Thyroid gland (tissue), 4 donors: ENCODE measurements at regions not wholly inside any gene's neighbourhood (a gene's known extent, or its start where the extent isn't known, plus 50 kb on each side); places are given as distances from the start of the nearest gene placed in this dataset.

ENCODE experiments used
- DNase-seq, 2 donors: peaks; one replicate each; pipeline ENCODE4 v3.0.0-alpha.2; 2019
- H3K27ac ChIP-seq, 3 donors: fragments of 200-600 bp; sonication (generic); 1 replicate in 2 of 3; 2 replicates in 1 of 3; pipeline ENCODE4 v1.5.1; 2016 to 2019; ENCODE audit warnings: mild to moderate bottlenecking in 1 of 3, moderate library complexity in 1 of 3
- H3K27me3 ChIP-seq: fragments of 200-600 bp; sonication (generic); one replicate; pipeline ENCODE4 v1.5.1; 2019
- H3K36me3 ChIP-seq, 2 donors: fragments of 200-600 bp; sonication (generic); one replicate each; pipeline ENCODE4 v1.5.1; 2016 to 2019
- H3K4me1 ChIP-seq, 2 donors: fragments of 200-600 bp; sonication (generic); one replicate each; pipeline ENCODE4 v1.5.1; 2017 to 2019
- H3K4me3 ChIP-seq, 3 donors: fragments of 200-600 bp; sonication (generic); replicated peaks in 1 of 3; 1 replicate in 2 of 3; 2 replicates in 1 of 3; pipeline ENCODE4 v1.5.1; 2016; ENCODE audit warnings: mild to moderate bottlenecking in 1 of 3
- H3K9me3 ChIP-seq: fragments of 200-600 bp; sonication (generic); one replicate; pipeline ENCODE4 v1.5.1; 2017
- CTCF ChIP-seq, 6 experiments: fragments of 200-600 bp in 3 of 6; fragments of 450-650 bp in 3 of 6; sonication (generic) in 3 of 6; IDR thresholded peaks; one replicate each; pipeline ENCODE4 v1.5.1; 2016 to 2019; ENCODE audit warnings: antibody characterized with exemption in 6 of 6, mild to moderate bottlenecking in 2 of 6, inconsistent platforms in 1 of 6, moderate library complexity in 1 of 6
- POLR2A ChIP-seq, 2 donors: fragments of 450-650 bp; IDR thresholded peaks; one replicate each; pipeline ENCODE4 v1.6.1; 2017; ENCODE audit warnings: antibody characterized with exemption in 2 of 2, mild to moderate bottlenecking in 2 of 2, moderate library complexity in 1 of 2
- WGBS, 2 donors: methylation state at CpG; one replicate each; pipeline ENCODE4 v1.1.5; 2017; 5-methylcytosine and 5-hydroxymethylcytosine counted together
- intact Hi-C: fragments of 100-400 bp; cut with DNase I; formaldehyde crosslinking; loops from one replicate; pipeline ENCODE4 v1.15.1; 2023

- TF ChIP-seq CTCF (IDR thresholded peaks at IDR 0.05) (no peak), POLR2A (IDR thresholded peaks at IDR 0.05) (no peak)
- Histone ChIP-seq H3K4me1 (no peaks in the 10 kb centered on the region), H3K36me3 (no peaks in the 10 kb centered on the region), H3K9me3 (no peaks in the 10 kb centered on the region), H3K4me3 (no peak overlapping the region), H3K27ac (no peak overlapping the region), H3K27me3 (no peaks in the 10 kb centered on the region)
- no peak for DNase-seq
- 62 to 84% methylated on average over 3 to 4 of the region's 4 CpGs for WGBS, 2 donors
- intact Hi-C loops = no loop called here
Observed at GRCh38 chr22:48696371-48696770, 1131.3 kb downstream of the BRD1 start.

- H3K36me3 ChIP-seq = no peaks in the 10 kb centered on the region
- no peaks in the 10 kb centered on the region for H3K4me1 ChIP-seq
- whole genome bisulfite sequencing, 2 donors = 82 to 93% methylated on average over 12 to 17 of the region's 19 CpGs
- no peak overlapping the region for H3K4me3 ChIP-seq
- no peak for DNase-seq
- TF ChIP-seq POLR2A (IDR thresholded peaks at IDR 0.05) = no peak
- TF ChIP-seq CTCF (IDR thresholded peaks at IDR 0.05) = no peak
- no peaks in the 10 kb centered on the region for H3K9me3 ChIP-seq
- H3K27ac ChIP-seq = no peak overlapping the region
- no peaks in the 10 kb centered on the region for H3K27me3 ChIP-seq
- intact Hi-C loops = no loop called here
Observed at GRCh38 chr22:48695731-48696305, 1131.9 kb downstream of the BRD1 start.

- no peak for TF ChIP-seq POLR2A (IDR thresholded peaks at IDR 0.05)
- no peak for TF ChIP-seq CTCF (IDR thresholded peaks at IDR 0.05)
- DNase-seq = no peak
- no peaks in the 10 kb centered on the region for H3K36me3 ChIP-seq
- H3K4me3 ChIP-seq = no peak overlapping the region
- no peaks in the 10 kb centered on the region for H3K9me3 ChIP-seq
- no peaks in the 10 kb centered on the region for H3K4me1 ChIP-seq
- 19 to 33% methylated on average over 3 to 6 of the region's 6 CpGs for WGBS, 2 donors
- H3K27me3 ChIP-seq = no peaks in the 10 kb centered on the region
- intact Hi-C loops = no loop called here
- no peak overlapping the region for H3K27ac ChIP-seq
Observed at GRCh38 chr22:48695251-48695650, 1132.4 kb downstream of the BRD1 start.

GRCh38 chr22:48694296-48694883 lies 1133.3 kb downstream of the BRD1 start:
- intact Hi-C loops = no loop called here
- H3K9me3 ChIP-seq = no peaks in the 10 kb centered on the region
- no peak overlapping the region for H3K4me3 ChIP-seq
- no peaks in the 10 kb centered on the region for H3K4me1 ChIP-seq
- H3K27me3 ChIP-seq = no peaks in the 10 kb centered on the region
- WGBS, 2 donors = 63 to 90% methylated on average over 9 to 14 of the region's 22 CpGs
- H3K27ac ChIP-seq = no peak overlapping the region
- DNase-seq = no peak
- TF ChIP-seq POLR2A (IDR thresholded peaks at IDR 0.05) = no peak
- no peak for TF ChIP-seq CTCF (IDR thresholded peaks at IDR 0.05)
- H3K36me3 ChIP-seq = no peaks in the 10 kb centered on the region

GRCh38 chr22:48693377-48694135 lies 1134.1 kb downstream of the BRD1 start:
- intact Hi-C loops = no loop called here
- Histone ChIP-seq H3K4me3 (no peak overlapping the region), H3K27ac (no peak overlapping the region), H3K9me3 (no peaks in the 10 kb centered on the region), H3K27me3 (no peaks in the 10 kb centered on the region), H3K4me1 (no peaks in the 10 kb centered on the region), H3K36me3 (no peaks in the 10 kb centered on the region)
- DNase-seq = no peak
- WGBS, 2 donors = 91 to 93% methylated on average over 20 to 26 of the region's 26 CpGs
- no peak for TF ChIP-seq CTCF (IDR thresholded peaks at IDR 0.05)
- TF ChIP-seq POLR2A (IDR thresholded peaks at IDR 0.05) = no peak
